ENCODE measurements at regions not wholly inside any gene's neighbourhood (a gene's known extent, or its start where the extent isn't known, plus 50 kb on each side); places are given as distances from the start of the nearest gene placed in this dataset.

DNA sequence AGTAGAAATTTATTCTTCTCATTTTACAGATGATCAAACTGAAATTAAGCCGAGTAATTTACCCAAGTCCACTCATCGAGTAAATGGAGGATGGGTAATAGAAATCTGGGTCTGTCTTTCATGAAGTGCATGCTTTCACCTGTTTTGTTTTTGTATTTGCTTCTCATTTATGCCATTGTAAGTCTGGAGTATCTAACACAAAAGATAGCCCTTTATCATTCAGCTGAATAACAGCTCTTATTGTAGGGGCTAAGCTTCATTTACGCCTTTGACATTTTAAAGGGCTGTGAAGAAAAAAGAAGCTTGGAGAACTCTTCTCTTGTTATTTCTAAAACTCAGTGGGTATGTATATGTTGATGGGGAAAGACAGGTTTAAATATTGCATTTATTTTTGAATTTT lies 1196.2 kb upstream of the TENM4 start:
- no peak for ATAC-seq
- no peak for DNase-seq (ENCODE audit: low spot score)

DNA sequence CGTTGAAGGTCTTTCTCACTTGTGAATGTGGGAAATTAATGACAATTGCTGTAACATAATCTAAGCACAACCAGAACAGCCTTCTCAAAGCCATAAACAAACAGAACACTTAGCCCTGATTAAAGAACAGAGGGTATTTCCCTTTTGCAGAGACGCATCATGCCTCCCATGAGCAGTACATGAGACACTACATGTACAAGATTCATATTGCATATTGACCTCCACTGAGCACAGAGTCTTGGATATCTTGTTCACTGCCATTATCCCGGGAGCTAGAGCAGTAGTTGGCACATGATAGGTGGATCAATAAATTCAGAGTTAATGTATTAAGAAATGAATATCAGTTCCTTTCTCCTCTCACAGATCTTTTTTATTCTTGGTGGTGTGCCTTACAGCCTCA lies 1194.3 kb upstream of the TENM4 start:
- no peak for ATAC-seq
- DNase-seq (ENCODE audit: low spot score), result no peak

DNA sequence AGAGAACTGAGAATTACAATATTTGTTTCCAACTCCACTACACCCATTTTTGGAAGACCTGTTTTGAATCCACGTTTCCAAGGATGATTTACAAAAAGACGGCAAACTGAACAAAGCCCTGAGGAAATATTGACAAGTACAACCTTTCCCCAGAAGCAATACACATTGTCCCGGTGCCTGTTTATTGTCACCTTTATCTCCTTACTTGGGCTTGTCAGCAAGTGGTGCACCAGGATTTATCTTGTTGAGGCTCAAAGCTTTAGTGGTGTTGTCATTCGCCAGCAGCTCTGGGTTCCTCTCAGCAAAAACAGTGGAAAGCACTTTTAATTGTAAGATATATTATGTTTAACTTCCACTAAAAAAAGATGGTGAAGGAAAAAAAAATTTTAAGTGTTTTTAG lies 1191.9 kb upstream of the TENM4 start:
- DNase-seq (ENCODE audit: low spot score) (no peak), ATAC-seq (no peak)

DNA sequence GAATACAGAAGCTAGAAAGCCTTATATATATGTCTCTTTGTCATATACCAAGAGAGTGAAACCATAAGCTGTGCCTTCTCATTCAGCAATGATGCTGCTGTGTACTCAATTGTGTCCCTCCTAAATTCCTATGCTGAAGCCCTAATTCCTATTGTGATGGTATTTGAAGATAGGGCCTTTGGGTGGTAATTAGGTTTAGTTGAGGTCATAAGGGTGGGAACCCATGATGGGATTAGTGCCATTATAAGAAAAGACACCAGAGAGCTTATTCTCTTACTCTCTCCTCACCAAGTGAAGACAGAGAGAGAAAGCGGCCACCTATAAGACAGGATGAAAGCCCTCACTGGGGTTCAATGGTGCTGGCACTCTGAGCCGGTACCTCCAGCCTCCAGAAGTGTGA lies 1191.3 kb upstream of the TENM4 start:
- ATAC-seq, result no peak
- DNase-seq (ENCODE audit: low spot score), result no peak

DNA sequence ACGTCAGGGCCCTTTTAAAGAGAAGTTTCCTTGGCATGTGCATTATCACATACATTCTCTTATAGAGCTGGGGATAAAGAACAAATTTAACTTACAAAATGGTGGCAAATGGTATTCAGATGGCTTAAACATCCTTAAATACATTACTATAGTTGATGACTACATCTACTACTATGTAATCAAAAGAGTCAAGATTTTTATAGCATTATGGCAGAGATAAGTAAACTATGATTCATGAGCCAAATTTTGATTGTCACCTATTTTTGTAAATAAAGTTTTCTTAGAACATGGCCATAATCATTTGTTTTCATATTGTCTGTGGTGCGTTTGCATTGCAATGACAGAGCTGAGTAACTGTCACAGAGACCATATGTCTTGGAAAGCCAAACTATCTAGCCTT lies 1188.6 kb upstream of the TENM4 start:
- no peak for DNase-seq (ENCODE audit: low spot score)
- ATAC-seq, result no peak

DNA sequence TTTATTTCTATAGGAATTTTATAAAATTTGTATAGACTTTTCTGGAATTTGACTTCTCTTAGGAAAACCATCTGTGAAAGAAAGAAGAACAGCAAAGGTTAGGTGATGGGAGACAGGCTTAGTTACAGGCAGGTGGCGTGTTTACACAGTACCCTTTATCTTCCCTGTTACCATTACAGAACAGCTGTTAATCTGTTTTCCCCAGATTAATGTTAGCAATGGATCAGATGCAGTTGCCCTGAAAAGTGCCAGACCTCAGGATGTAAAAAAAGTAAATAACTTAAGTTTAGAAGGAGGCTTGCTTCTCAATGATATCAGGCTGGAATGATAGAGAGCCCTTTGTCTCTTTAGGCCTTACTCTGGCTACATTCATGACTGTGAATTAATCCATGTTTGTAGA lies 1186.5 kb upstream of the TENM4 start:
- ATAC-seq, result no peak
- no peak for DNase-seq (ENCODE audit: low spot score)

DNA sequence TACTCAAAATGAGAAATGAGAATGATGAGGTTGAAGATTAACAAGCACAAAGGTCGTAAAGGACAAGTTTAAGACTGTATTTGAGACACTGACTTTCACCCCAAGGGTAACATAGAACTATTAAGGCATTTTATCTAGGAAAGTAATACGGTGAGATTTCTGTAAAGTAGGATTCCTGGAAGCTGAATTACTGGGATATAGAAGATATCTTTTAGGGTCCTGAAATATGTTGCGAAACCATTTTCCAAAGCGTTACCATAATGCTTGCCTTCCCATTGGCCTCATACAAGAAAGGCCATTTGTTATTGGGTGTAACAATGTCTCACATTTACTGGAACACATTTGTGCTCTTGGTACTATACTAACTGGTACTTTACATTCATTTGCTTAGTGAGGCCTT lies 1185.9 kb upstream of the TENM4 start:
- ATAC-seq, result no peak

DNA sequence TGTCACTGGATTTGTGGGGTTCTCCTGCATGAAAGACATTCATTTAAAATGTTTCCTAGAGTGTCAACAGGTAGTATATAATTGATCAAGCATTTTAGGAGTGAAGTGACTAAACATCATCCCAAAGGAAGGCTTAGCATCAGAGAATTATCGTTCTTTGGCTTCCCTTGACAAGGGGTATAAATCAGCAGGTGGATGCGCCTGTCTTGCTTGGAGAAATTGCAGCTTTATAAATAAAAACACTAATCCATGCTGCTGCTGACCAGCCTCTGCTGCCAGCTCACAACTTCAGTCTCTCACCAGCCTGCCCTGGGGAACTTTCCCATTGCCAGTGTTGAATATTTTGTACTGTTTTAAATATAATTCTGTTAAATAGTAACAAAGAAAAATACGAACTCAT lies 1184.7 kb upstream of the TENM4 start:
- no peak for DNase-seq (ENCODE audit: low spot score)
- no peak for ATAC-seq

More for the DNA sequence above, 1185.9 kb upstream of the TENM4 start:
- DNase-seq (ENCODE audit: low spot score), result no peak

DNA sequence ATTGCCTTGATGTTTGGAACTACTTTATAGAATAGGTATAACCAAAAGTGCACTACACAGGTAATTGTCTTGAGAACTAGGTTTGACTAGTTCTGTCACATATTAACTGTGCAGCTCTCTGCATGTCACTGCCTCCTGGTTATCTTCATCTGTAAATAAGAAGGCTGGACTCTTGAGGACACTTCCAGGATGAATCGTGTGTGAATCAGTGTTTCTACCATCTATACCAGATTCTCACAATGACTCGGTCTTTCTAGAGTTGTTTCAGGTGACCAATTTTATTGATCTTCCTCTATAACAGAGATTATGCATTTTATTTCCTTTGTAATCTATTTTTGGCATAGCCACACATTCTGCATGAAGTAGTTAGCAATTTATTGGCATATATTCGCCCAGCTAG lies 1181.0 kb upstream of the TENM4 start:
- no peak for DNase-seq (ENCODE audit: low spot score)
- no peak for ATAC-seq

DNA sequence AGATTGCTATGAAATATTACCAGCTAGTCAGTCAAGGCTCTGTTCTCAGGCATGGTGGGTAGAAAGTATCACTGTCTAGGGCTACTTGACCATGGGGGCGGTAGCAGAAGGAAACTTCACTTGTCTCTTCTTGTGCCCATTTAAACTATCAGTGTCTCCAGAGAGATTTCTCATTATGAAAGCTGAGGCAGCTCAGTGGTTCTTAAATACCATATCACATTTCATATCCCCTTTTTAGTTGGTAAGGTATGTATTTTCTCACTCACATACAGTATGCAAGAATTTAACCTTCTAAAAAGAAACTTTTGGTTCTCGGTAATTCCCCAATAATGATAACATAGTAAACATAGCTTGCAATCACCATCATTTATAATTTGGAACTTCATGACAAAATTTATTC lies 1180.0 kb upstream of the TENM4 start:
- ATAC-seq (no peak), DNase-seq (ENCODE audit: low spot score) (no peak)

DNA sequence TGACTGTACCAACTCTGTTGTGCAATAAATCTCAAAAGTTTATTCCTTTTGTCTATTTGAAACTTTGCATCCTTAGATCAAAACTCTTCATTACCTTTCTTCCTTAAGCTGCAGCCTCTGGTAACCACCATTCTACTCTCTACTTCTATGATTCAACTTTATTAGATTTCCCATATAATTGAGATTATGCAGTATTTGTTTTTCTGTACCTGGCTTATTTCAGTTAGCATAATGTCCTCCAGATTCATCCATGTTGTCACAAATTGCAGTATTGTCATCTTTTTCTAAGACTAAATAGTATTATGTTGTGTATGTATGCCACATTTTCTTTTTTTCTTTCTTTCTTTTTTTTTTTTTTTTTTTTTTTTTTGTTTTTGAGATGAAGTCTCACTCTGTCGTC lies 1176.3 kb upstream of the TENM4 start:
- ATAC-seq, result no peak
- no peak for DNase-seq (ENCODE audit: low spot score)

DNA sequence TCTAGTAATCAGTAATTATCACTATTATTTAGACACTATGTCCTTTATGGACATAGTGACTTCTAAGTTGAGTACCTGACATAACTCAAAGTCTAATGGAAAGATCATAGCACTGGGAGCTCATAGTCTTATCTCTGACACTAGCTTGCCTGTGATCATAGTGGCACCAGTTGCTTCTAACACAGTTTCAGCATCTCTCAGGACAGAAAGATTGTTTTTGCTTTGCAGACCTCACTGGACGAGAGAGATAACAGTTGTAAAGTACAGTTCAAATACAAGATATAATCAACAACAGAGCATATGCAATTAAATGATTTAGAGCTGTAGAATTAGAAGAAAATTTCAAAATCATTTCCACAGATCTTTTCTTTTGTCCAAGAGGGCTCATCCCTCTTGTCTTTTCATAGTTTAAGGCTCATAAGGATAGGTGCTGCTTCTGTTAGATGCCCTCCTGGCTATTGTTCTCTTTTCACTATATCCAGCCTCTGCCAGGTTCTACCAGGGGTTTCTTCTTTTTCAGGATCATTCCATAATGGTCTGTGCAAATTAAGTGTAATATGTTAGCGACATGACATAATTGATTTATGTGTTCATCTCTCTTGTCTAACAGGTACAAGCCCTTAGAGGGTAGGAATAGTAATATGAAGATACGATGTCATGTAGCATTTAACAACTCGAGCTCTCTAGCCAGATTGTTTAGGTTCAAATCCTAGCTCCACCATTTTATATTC lies 1175.4 kb upstream of the TENM4 start:
- ATAC-seq, result no peak
- no peak for DNase-seq (ENCODE audit: low spot score)

DNA sequence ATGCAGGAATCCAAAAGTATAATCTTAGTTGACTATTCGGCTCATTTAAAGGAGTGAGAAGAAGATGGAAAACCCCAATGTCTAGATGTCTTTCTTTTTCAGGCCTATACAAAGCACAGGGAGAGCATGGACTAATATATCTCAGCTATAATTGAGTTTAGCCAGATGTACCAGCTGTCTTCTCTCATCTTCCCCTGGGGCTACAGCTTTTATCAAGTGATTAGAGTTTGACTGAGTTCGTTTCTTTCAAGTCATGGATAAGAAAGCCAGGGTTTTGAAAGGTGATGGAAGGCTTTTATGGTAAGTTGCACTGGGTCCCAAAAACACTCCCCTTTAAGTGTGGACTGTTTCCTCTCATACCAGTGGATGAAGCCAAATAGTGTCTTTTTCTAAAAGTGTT lies 1172.8 kb upstream of the TENM4 start:
- ATAC-seq (no peak), DNase-seq (ENCODE audit: low spot score) (no peak)

DNA sequence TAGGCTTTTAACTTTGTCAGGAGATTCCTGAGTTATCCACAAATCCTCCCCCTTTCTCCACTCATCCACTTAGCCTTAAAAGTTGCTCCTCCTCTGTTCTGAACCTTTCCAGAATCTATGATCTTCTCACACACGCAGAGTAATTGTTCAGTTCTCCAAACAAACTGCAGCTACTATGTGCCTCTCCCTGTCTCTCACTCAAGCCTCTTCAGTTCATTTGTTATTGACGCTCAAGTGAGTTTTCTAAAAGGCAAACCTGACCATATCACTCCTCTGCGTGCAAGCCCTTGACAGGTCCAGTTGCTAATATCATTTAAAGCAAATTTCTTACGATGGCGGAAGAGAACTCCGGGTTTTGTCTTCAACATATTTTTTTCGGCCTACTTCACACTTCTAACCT lies 1169.7 kb upstream of the TENM4 start:
- DNase-seq (ENCODE audit: low spot score) (no peak), ATAC-seq (no peak)

DNA sequence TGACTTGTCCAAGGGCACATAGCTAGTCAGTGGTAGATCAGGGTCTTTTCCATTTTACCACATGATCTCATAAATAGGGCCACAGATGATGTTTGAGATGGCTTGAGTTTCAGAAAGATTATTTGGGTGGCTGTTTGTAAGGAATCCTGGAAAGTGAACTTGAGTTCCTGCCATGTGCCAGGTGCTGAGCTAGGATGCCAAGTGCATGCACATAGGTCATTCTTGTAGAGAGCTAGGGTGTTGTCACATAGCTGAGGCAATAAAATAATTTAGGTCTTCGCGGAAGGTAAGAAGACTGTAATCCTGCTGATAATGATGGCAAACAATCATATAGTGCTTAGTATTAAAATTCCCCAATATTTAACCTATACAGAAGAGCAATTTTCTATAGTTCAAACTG lies 1162.6 kb upstream of the TENM4 start:
- DNase-seq (ENCODE audit: low spot score) (no peak), ATAC-seq (no peak)

DNA sequence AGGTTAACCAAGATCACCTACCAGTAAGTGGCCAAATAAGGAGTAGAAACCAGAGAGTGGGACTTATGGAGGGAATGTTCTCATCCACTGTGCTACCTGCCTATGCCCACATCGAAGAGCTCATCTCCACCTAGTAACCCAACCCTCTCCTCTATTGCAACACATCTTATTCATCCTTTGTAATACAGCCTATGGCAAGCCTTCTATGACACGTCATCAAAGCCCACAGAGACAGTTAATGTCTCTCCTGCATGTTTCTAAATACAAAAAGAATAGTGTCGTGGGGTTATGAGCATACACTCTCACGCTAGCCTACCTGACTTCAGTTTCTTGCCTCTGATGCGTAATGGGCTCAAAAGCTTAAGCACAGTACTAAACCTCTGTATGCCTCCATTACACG lies 1158.1 kb upstream of the TENM4 start:
- no peak for ATAC-seq
- no peak for DNase-seq (ENCODE audit: low spot score)

DNA sequence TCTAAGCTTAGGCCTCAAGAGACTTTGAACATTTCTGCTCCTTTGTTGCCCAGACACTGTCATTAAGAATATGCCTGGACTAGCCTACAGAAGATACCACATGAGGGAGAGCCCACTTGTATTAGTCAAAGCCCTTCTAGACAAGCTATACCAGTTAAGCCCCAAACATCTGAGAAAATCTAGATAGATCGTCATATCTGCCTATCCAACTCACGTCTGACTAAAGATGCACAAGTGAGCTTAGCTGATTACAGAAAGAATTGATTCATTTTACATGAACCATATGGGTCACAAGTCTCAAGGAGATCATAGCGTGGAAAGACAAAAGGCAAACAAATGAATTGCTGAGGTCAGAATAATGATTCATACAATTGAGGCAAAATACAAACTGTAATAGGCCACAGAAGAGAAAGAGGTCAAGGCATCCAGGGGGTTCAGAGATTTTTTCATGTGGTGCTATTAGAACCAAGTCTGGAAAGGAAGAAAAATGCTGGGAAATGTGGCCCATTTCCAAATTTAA lies 1155.5 kb upstream of the TENM4 start:
- ATAC-seq, result no peak
- no peak for DNase-seq (ENCODE audit: low spot score)

DNA sequence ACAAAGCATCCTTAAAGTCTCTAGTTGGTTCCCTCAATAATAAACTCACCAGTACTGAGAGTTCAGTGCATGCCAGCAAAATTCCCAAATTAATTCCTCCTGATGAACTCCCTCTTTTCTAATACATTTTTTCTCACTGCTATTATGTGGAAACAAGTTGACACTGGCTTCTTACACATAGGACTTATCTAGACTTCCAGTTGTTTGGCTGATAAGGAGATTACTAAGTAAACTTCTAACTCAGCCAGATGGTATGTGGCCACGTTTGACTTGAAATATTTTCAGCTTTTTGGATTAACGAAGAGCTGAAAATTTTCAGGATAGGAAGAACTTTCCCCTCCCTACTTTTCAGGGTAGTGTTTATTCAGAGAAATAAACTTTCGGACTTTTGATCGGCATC lies 1154.2 kb upstream of the TENM4 start:
- DNase-seq (ENCODE audit: low spot score) (no peak), ATAC-seq (no peak)

DNA sequence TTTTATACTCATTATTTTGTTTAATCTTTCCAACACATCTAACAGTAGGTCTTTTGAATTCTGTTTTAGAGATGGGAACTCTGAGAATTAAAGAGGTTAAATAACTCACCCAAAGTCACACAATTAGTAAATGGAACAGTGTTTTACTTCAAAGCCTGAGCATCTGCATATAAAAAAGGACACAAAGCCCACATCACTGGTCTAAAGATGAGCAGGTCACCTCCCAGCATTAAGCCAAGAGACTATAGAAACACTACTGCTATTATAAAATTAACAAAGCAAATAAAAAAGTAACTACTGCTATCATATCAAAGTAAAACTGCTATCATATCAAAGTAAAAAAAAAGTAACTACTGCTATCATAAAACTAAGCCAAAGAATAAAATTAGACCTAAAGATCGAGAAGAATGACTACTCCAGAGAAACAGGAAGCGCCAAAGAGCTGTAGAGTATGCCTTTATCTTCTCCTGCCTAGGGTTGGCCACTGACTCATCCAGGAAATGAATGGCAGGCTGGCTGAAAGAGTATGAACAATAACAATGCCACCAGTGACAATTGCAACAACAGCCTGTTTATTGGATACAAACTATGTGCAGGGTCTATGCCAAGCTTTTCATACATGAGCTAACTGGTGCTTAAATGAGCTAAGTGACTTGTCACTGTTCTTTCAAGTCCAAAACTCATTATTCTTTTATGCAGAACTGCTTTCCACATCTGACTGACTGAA lies 1153.0 kb upstream of the TENM4 start:
- no peak for ATAC-seq

DNA sequence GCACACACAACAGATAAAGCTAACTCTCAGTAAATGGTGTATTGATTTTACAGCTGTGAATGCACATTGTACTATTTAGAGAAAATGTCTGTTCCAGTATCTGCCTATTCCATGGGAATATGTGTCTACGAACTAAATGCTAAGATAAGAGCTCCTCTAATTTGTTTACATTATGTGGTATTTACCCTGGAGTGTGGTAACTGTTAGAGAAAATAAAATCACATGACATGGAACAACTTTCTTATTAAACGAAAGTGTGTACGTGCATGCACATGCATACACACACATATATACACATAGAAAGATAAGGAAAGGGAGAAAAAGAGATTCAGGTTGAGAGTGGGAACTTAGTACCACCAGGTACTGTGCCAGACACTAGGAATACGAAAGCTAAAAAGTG lies 1151.7 kb upstream of the TENM4 start:
- no peak for ATAC-seq
- no peak for DNase-seq (ENCODE audit: low spot score)

More for the DNA sequence above, 1153.0 kb upstream of the TENM4 start:
- DNase-seq (ENCODE audit: low spot score), result no peak

DNA sequence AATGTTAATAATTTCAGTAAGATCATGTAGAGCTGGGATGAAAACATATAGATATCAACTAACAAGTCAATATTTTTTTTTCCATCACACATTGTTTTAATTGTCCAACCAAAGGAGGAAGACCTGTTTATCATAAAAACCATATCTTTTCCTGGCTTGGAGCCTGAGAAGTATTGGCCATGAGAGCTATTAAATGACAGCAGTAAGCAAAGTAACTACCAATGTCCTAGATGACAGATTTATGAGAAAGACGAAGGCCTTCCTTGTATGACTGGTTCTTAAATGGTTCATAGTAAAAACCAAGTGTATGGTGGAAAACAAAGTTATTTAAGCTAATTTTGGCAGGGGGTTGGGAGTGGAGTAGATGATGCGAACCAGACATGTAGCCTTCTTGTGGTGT lies 1147.1 kb upstream of the TENM4 start:
- DNase-seq (ENCODE audit: low spot score) (no peak), ATAC-seq (no peak)

DNA sequence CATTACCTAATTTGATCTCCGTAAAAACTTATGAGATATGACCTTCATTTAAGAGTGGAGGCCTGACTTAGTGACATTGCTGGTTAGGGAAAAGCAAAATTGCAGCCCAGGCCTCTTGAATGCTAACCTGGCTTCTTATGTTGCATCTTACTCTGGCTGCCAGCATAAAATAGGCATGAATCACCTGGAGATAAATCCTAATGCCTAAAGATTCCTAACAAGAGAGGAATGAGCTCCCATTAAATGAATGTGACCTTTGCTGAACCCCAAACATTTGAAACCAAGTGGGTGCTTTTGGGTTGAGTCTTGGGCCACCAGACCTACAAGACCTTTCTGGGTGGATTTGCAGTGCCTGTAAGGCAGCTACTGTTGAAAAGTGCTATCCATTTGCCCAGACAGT lies 1145.6 kb upstream of the TENM4 start:
- ATAC-seq (no peak), DNase-seq (ENCODE audit: low spot score) (no peak)

DNA sequence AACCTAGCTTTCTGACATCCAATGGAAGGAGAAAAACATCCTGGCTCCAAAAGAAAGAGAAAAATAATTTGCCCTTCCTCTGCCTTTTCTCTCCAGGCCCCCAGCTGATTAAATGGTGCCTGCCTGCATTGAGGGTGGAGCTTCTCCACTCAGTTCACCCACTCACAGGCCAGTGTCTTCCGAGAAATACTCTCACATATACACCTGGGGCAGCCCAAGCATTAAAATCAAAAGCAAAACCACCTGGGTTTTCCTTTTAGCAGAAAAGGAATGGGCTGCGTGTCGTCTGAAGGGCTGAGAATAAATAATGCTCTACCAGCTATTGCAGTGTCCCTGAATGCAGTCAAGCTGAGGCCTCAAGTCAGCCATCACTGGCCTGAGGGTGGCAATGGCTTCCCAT lies 1143.8 kb upstream of the TENM4 start:
- ATAC-seq (no peak), DNase-seq (ENCODE audit: low spot score) (no peak)

Measured in left lobe of liver (tissue), 2 donors.